HS-5 (cell line): ENCODE measurements at regions not wholly inside any gene's neighbourhood (a gene's known extent, or its start where the extent isn't known, plus 50 kb on each side); places are given as distances from the start of the nearest gene placed in this dataset.

Source experiments
- DNase-seq: peaks from one replicate; pipeline ENCODE4 v3.0.0-alpha.2; 2012; ENCODE audit warnings: low read depth

DNA sequence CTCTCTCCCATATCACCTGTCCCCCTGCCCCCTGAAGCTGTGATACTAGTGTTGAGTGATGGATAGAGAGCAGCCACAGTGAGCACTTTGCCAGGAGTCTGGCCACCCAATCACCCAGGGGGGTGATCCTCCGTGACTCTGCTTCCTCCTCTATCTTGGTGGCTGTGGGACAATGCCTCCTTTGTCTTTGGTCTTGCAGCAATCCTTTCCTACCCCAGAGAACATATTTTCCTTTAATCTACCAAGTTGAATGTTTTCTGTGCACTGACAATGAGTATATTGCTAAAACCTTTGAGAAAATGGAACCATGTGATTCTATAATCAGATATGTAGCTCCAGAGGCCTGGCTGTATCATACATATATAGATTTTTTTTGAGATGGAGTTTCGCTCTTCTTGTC, 58.1 kb upstream of the HEPHL1 start:
- DNase-seq = no peak

DNA sequence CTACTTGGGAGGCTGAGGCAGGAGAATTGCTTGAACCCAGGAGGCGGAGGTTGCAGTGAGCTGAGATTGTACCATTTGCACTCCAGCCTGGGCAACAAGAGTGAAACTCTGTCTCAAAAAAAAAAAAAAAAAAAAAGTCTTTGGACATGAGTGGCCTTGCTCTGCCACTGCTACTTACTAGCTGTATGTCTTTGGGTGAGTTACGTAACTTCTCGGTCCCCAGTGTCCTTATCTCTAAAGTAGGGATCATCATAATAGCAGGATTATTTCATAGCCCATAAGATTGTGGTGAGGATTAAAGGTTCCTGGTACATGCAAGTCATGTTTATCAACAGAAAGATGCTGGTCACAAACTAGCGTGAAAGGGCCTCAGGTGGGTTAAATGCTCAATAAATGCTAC, 53.9 kb upstream of the HEPHL1 start:
- no peak for DNase-seq

- no peak for DNase-seq
These were observed 53.2 kb upstream of the HEPHL1 start for GRCh38 chr11:93967944-93968343.

DNA sequence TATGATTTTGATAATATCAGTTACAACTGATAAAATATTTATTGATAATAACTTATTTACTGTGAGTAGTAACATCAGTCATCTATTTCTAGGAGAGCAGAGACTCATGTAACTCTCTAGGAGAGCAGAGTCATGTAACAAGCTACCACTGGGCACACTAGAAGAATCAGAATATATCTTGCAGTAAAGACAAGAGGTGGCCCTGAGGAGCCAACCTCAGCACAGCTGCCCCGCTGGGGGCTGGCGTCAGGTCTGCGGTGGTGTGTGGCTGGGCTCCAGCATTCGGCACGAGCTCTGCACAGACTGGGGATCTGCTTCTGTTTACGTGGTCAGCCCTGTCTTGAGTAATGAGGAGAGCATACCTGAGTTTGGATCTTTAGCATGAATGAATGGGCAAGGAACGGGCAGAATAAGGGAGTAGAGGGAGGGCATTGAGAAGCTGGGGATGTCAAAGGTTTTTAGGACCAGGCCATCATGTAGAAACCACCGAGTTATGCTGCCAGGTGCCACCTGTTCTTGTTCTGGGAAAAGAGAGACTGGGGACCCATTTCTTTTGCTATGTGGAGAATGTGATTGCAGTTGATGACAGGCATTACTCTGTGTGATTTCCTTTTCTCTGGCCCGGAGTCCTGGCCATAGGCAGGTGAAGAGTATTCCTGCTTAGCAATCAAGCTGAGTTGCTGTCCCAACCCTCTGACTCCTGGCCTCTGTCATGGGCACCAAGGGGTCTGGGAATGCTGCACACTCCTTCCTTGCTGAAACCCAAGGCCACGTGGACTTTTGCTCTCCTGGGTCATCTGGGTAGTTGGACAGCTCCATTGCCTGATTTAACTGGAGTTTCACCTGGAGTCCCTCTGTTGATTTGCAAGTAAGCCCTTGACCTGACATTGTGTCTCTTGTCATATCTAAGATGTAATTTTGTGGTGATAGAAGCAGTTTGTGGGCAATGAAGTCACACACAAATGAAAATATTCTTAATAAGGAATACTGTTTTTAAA, 50.9 kb upstream of the HEPHL1 start:
- no peak for DNase-seq
